ENCODE measurements at regions not wholly inside any gene's neighbourhood (a gene's known extent, or its start where the extent isn't known, plus 50 kb on each side); places are given as distances from the start of the nearest gene placed in this dataset.

DNA sequence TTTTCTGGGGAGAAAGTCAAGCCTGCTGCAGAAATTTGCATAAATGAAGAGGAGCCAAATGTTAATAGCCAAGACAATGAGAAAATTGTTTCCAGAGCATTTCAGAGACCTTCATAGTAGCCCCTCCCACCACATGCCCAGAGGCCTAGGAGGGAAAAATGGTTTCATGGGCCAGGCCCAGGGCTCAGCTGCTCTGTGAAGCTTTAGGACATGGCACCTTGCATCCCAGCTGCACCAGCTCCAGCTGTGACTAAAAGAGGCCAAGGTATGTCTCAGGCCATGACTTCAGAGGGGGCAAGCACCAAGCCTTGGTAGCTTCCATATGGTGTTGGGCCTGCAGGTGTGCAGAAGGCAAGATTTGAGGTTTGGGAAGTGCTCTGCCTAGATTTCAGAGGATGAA is 258.8 kb upstream of the SATB1 start:
- H3K9me3 ChIP-seq (ENCODE audit: control insufficient read depth, insufficient read depth, low read length): peaks cover 3% of the 10 kb centered on the region; the same call in 1 of the 2 replicates
- no peak overlapping the region for H3K9ac ChIP-seq (ENCODE audit: low read depth, low read length)
- no peaks in the 10 kb centered on the region for H3K36me3 ChIP-seq (ENCODE audit: insufficient read depth, low read length)
- H3K4me1 ChIP-seq (ENCODE audit: insufficient read depth, low read length): no peaks in the 10 kb centered on the region

DNA sequence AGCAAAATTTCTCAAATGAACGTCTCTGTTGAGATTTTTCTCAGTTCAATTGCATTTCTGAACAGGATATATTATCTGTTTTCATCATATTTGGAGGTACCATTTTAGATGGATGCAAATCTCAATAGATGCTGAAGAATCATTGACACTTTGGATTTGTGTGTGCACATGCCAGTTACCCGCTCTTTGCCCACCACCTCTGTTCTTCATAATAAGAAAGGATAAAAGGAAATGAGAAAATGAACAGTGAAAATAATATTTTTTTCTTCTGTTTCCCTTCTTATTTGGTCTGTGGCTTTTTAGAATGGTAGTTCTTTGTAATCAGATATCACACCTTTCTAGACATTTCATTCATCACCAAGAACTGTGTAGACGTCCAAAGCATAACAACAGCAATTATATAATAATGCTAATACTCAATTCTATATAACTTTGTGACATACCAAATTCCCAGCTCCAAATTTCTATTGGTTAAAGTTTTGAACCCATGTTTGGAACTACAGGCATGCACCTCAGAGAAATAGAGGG is 256.7 kb upstream of the SATB1 start:
- Histone ChIP-seq H3K4me1 (ENCODE audit: insufficient read depth, low read length) (no peaks in the 10 kb centered on the region), H3K36me3 (ENCODE audit: insufficient read depth, low read length) (no peaks in the 10 kb centered on the region), H3K9ac (ENCODE audit: low read depth, low read length) (no peak overlapping the region), H3K9me3 (ENCODE audit: control insufficient read depth, insufficient read depth, low read length) (peaks cover 3% of the 10 kb centered on the region; the same call in 1 of the 2 replicates)

DNA sequence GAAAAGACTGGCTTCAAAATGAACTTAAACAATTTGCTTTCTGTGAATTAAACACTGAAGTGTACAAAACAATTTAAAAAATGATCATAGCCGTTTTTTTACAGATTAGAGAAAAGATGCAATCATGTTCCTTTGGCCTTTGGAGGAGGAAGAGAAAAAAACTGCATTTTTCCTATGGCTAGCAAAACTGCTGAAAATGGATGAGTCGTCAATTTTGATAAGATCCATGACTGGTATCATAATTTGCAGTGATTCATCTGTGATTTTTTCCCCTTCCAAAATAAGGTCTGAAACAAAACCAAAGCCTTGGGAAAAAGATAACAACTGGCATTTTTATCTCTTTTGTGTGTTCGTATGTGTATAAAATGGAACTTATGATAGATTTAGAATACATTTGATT is 255.6 kb upstream of the SATB1 start:
- Histone ChIP-seq H3K9ac (ENCODE audit: low read depth, low read length) (no peak overlapping the region), H3K36me3 (ENCODE audit: insufficient read depth, low read length) (no peaks in the 10 kb centered on the region), H3K4me1 (ENCODE audit: insufficient read depth, low read length) (no peaks in the 10 kb centered on the region), H3K9me3 (ENCODE audit: control insufficient read depth, insufficient read depth, low read length) (peaks cover 3% of the 10 kb centered on the region; the same call in 1 of the 2 replicates)

DNA sequence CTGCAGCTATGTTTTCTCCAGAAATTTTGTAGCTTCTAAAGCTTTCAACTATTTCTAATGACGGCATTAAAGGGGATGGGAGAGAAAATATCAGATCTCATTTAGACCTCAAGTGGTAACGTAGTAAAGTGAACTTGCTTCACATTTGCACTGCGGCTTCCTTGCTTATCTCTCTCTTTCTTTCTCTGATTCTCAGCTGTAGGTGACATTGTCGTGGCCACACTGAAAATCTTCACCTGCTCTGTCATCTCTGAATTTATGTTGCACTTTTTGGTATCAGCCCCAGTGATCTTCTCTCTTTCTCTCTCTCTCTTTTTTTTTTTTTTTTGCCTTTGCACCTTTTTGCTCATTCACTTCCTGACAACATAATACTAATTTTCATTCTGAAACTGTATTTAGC is 254.1 kb upstream of the SATB1 start:
- Histone ChIP-seq H3K4me1 (ENCODE audit: insufficient read depth, low read length) (no peaks in the 10 kb centered on the region), H3K36me3 (ENCODE audit: insufficient read depth, low read length) (no peaks in the 10 kb centered on the region), H3K9ac (ENCODE audit: low read depth, low read length) (no peak overlapping the region), H3K9me3 (ENCODE audit: control insufficient read depth, insufficient read depth, low read length) (no peaks in the 10 kb centered on the region)

DNA sequence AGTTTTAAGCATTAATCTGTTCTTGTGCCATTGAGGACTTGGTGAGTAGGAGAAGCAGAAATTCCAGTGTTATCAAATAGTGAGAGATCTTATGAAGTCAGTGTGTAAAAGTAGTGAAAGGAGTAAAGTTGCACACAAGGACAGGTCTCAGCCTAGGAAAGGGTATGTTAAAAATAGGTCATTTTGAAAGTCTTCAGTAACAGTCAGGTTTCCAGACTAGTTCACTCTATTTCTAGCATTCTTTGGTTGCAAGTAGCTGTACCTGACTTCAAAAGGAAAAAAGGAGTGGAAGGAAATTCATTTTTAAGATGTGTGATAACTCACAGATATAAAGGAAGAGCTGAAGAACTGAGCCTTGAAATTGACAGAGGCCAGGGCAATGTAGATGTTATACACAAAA is 250.1 kb upstream of the SATB1 start:
- H3K9ac ChIP-seq (ENCODE audit: low read depth, low read length): no peak overlapping the region
- H3K36me3 ChIP-seq (ENCODE audit: insufficient read depth, low read length): no peaks in the 10 kb centered on the region
- no peaks in the 10 kb centered on the region for H3K4me1 ChIP-seq (ENCODE audit: insufficient read depth, low read length)
- H3K9me3 ChIP-seq (ENCODE audit: control insufficient read depth, insufficient read depth, low read length): no peaks in the 10 kb centered on the region

DNA sequence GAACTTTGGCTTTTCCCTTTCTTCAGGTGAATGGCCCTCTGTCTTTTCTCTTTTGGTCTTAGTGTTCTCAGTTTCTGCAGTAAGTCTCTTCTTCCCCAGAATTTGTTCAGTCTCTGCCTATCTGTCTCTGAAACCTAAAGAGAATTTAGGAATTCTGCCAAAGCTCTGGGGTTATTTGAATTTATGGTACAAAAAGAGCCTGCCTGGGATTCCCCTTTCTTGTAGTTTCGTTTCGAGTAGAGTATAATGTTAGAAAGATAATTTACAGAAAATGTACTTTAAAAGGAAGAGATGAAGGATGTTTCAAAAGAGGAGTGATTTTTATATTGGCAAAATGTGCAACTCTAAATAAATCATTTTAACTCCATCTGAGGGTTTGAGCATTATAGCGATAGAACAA is 247.4 kb upstream of the SATB1 start:
- no peaks in the 10 kb centered on the region for H3K36me3 ChIP-seq (ENCODE audit: insufficient read depth, low read length)
- H3K9me3 ChIP-seq (ENCODE audit: control insufficient read depth, insufficient read depth, low read length): no peaks in the 10 kb centered on the region
- no peak overlapping the region for H3K9ac ChIP-seq (ENCODE audit: low read depth, low read length)
- H3K4me1 ChIP-seq (ENCODE audit: insufficient read depth, low read length): no peaks in the 10 kb centered on the region

DNA sequence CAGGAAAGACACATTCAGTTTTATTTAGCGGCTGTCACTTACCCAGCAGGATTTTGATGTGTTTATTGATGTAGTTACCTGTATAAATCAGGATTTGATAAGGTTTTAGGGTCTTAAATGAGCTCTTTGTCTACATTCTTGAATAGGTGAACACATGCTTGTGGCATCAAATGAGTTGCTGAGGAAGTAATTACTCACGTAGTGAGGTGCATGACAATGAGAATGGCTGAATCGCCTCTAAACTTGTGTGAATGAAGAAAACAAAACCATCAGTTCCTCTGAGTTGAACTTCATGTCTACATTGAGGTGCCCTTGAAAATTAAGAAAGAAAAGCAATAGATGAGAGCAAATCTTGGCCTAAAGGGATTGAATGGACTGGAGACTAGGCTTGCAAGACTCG is 245.6 kb upstream of the SATB1 start:
- no peaks in the 10 kb centered on the region for H3K4me1 ChIP-seq (ENCODE audit: insufficient read depth, low read length)
- no peak overlapping the region for H3K9ac ChIP-seq (ENCODE audit: low read depth, low read length)

DNA sequence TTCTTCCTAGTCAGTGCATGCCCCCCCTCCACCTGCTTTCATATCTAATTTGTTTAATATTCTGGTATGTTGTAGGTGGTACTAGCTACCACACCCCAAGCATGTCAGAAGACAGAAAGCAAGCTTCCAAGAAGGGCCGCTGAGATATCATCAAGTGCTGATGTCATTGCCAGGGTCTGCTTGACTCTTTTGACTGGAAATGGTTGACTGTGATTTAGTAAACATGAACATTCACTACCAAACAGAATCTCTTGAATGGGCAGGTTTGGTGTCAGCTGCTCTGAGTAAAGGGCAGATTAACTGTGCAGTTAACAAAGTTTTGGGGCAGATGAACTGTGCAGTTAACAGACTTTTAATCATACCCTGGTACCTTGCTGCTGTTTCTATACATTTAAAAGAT is 244.2 kb upstream of the SATB1 start:
- no peaks in the 10 kb centered on the region for H3K9me3 ChIP-seq (ENCODE audit: control insufficient read depth, insufficient read depth, low read length)
- H3K36me3 ChIP-seq (ENCODE audit: insufficient read depth, low read length): no peaks in the 10 kb centered on the region
- H3K4me1 ChIP-seq (ENCODE audit: insufficient read depth, low read length): no peaks in the 10 kb centered on the region
- no peak overlapping the region for H3K9ac ChIP-seq (ENCODE audit: low read depth, low read length)

More for the DNA sequence above, 245.6 kb upstream of the SATB1 start:
- H3K36me3 ChIP-seq (ENCODE audit: insufficient read depth, low read length): no peaks in the 10 kb centered on the region
- no peaks in the 10 kb centered on the region for H3K9me3 ChIP-seq (ENCODE audit: control insufficient read depth, insufficient read depth, low read length)

DNA sequence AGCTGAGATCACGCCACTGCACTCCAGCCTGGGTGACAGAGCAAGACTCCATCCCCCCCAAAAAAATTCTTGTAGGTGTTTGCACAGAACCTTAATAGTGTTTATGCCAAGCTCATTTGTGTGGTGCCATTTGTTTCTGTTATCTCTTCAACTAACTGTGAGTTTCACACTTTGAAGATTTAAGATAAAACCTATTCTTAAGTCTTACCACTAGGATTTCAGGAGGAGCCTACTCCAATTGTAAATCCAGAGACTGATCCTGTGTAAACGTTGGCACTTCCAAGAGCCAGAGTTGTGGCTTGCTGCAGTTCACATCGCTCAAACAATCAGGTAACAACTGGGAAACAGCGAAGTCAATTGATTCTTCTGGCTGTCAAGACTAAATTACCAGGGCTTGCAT is 242.4 kb upstream of the SATB1 start:
- no peaks in the 10 kb centered on the region for H3K9me3 ChIP-seq (ENCODE audit: control insufficient read depth, insufficient read depth, low read length)
- H3K36me3 ChIP-seq (ENCODE audit: insufficient read depth, low read length): no peaks in the 10 kb centered on the region
- H3K9ac ChIP-seq (ENCODE audit: low read depth, low read length): no peak overlapping the region
- H3K4me1 ChIP-seq (ENCODE audit: insufficient read depth, low read length): no peaks in the 10 kb centered on the region

DNA sequence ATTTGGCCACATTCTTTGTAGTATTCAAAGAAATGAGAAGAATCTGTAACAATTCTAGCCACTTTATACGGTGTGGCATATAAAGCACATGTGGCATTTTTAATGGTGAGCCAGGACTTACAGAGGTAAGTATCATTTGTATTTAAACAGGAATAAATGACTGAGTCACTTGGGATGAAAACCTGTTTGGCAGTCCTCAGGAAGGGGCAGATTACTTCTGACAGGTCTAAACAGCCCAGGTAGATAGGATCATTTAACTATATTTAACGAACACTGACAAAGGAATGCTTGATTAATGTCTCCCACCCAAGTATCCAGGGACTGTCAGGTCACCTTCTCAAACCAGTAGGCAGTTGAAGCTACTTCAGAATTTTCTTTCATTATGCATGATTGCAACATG is 241.5 kb upstream of the SATB1 start:
- Histone ChIP-seq H3K9ac (ENCODE audit: low read depth, low read length) (no peak overlapping the region), H3K9me3 (ENCODE audit: control insufficient read depth, insufficient read depth, low read length) (no peaks in the 10 kb centered on the region), H3K36me3 (ENCODE audit: insufficient read depth, low read length) (no peaks in the 10 kb centered on the region), H3K4me1 (ENCODE audit: insufficient read depth, low read length) (no peaks in the 10 kb centered on the region)

DNA sequence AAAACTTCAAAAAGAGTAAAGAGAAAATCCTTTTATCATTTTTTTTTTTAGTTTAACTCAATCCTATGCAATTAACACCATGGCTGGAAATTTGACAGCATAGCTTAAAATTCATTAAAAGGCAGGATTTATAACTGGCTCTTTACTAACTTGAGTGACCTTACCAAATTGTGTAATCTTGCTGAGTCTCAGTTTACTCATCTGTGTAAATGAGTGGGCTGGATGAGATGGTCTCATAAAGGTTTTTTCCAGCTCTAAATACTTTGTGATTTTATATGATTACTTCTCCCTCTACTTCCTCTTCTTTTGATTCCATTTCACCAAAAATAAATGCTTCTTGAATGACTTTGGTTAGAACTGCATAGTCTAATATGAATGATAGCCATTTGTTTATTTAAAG is 234.9 kb upstream of the SATB1 start:
- Histone ChIP-seq H3K9me3 (ENCODE audit: control insufficient read depth, insufficient read depth, low read length) (no peaks in the 10 kb centered on the region), H3K36me3 (ENCODE audit: insufficient read depth, low read length) (no peaks in the 10 kb centered on the region), H3K4me1 (ENCODE audit: insufficient read depth, low read length) (no peaks in the 10 kb centered on the region), H3K9ac (ENCODE audit: low read depth, low read length) (no peak overlapping the region)

DNA sequence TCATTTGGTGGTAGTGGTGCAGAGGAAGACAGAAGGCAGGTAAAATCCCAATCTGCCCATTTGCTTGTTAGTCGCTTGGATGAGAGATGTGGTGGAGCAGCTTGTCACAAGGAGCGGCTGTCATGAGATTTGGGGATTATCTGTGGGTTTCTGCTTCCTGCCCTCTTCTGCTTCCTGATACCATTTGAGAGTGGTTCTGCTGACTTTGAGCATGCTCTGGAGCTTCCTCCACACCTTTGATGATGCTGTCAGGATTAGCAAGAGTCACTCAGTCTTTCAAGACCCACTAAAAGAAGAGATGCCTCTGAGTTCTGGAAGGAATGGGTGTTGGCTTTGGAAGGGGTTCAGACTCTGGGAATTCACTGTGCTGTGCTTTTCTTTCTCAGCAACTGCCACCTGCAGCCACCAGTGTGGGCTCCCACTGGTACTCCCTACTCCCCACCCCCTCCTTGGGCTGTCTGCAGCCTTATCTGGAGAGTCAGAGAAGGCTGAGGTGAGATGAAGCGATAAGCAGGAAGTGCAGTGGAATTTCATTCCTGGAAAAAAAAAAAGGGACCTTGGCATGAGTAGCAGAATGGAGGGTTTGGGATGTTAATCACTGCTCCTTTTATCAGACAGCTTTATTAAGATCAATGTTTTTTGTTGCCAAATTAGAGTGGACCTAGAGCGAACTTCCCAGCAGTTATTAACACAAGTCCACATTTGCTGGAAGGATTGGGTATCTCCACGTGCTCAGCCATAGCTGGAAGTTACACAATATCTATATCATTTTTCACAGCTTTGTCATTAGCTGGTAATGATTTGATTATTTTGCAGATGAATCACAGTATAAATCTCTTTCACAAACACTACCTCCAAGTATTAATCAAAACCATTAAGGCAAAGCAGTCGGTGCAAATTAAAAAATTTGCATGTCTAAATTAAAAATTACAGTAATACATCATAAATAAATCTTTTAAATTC is 233.0 kb upstream of the SATB1 start:
- H3K36me3 ChIP-seq (ENCODE audit: insufficient read depth, low read length): no peaks in the 10 kb centered on the region
- no peaks in the 10 kb centered on the region for H3K4me1 ChIP-seq (ENCODE audit: insufficient read depth, low read length)
- H3K9ac ChIP-seq (ENCODE audit: low read depth, low read length): no peak overlapping the region
- no peaks in the 10 kb centered on the region for H3K9me3 ChIP-seq (ENCODE audit: control insufficient read depth, insufficient read depth, low read length)

DNA sequence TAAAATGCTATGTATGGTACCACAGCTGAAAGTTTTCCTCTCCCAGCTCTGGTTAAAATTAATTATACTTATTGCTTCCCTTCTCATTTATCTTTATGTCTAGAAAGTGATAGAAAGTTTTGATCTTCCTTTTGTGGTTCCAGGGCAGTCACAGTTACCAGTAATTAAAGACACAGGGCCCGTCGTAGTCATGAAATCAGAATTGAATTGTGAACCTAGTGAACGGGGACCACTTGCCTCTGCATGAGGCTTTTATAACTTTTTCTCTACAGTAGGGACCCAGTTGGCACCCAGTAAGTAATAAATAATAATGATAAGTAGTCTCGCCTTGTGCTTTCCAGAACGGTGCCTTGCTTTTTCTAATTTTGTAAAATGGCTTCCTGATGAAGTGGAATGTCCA is 231.7 kb upstream of the SATB1 start:
- Histone ChIP-seq H3K36me3 (ENCODE audit: insufficient read depth, low read length) (no peaks in the 10 kb centered on the region), H3K9me3 (ENCODE audit: control insufficient read depth, insufficient read depth, low read length) (no peaks in the 10 kb centered on the region), H3K9ac (ENCODE audit: low read depth, low read length) (no peak overlapping the region), H3K4me1 (ENCODE audit: insufficient read depth, low read length) (no peaks in the 10 kb centered on the region)

DNA sequence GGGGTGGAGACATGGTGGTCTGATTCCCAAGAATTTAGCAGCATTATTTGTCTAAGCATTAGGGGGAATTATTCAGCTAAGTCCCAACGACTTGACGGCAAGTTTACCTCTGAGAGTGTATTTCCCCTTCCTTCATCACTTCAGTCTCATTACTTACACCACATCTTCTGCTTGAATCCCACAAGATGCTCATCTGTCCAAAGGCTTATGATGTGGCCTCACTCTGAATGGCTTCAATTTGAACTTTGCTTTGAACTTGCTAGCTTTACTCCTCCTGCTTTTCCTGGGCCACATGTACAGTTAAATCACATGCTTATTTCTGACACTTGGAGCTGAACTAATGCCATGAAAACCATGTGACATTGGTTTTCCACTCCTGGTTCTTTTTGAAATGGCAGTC is 231.3 kb upstream of the SATB1 start:
- Histone ChIP-seq H3K9me3 (ENCODE audit: control insufficient read depth, insufficient read depth, low read length) (no peaks in the 10 kb centered on the region), H3K36me3 (ENCODE audit: insufficient read depth, low read length) (no peaks in the 10 kb centered on the region), H3K4me1 (ENCODE audit: insufficient read depth, low read length) (no peaks in the 10 kb centered on the region), H3K9ac (ENCODE audit: low read depth, low read length) (no peak overlapping the region)

DNA sequence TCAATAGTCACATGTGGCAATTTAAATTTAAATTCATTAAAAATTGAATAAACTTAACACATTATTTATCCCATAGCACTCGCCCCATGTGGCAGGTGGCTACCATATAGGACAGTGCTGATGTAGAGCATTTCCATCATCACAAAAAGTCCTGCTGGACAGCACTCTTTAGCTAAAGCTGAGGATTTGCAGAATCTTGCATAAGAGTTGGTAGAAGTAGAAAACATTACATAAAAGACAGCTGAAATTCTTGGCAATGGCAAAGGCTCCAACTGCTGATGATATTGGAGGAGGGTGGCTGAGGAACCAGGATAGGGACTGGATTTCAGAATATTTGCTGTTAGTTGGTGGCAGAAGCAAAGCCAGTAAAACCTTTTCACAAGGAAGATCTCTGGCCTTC is 230.7 kb upstream of the SATB1 start:
- no peak overlapping the region for H3K9ac ChIP-seq (ENCODE audit: low read depth, low read length)
- H3K4me1 ChIP-seq (ENCODE audit: insufficient read depth, low read length): no peaks in the 10 kb centered on the region
- no peaks in the 10 kb centered on the region for H3K9me3 ChIP-seq (ENCODE audit: control insufficient read depth, insufficient read depth, low read length)
- H3K36me3 ChIP-seq (ENCODE audit: insufficient read depth, low read length): no peaks in the 10 kb centered on the region
